NCI-H2081 (cell line): ENCODE measurements at regions not wholly inside any gene's neighbourhood (a gene's known extent, or its start where the extent isn't known, plus 50 kb on each side); places are given as distances from the start of the nearest gene placed in this dataset.
"Not testable (repeated sequence)": the region's sequence is repeated elsewhere in the genome, so short reads cannot be mapped to it uniquely, and the experiment has no call there.

ENCODE experiments used
- DNase-seq, 2 experiments: peaks; one replicate each; lab custom pipeline; 2025; lab: John Stamatoyannopoulos, UW

- DNase-seq, result no peak
These were observed 113.5 kb downstream of the TMEM30B start for GRCh38 chr14:61167642-61168041.

GRCh38 chr14:61160798-61161197 is 120.3 kb downstream of the TMEM30B start:
- no peak for DNase-seq

GRCh38 chr14:61154641-61155040 is 126.5 kb downstream of the TMEM30B start:
- no peak for DNase-seq

GRCh38 chr14:61153914-61154545 is 127.1 kb downstream of the TMEM30B start:
- DNase-seq, result no peak

GRCh38 chr14:61153431-61153830 is 127.7 kb downstream of the TMEM30B start:
- DNase-seq, result no peak

- no peak for DNase-seq
These were observed 128.2 kb downstream of the TMEM30B start for GRCh38 chr14:61152851-61153364.

GRCh38 chr14:61151251-61151650 is 129.9 kb downstream of the TMEM30B start:
- no peak for DNase-seq

GRCh38 chr14:61150851-61151250 is 130.3 kb downstream of the TMEM30B start:
- no peak for DNase-seq

GRCh38 chr14:61149896-61150295 is 131.2 kb downstream of the TMEM30B start:
- no peak for DNase-seq

GRCh38 chr14:61148742-61149350 is 132.3 kb downstream of the TMEM30B start:
- DNase-seq, result no peak

- DNase-seq, result no peak
These were observed 133.1 kb downstream of the TMEM30B start for GRCh38 chr14:61147831-61148549.

GRCh38 chr14:61147381-61147821 is 133.7 kb downstream of the TMEM30B start:
- no peak for DNase-seq

- DNase-seq, result no peak
These were observed 134.2 kb downstream of the TMEM30B start for GRCh38 chr14:61146899-61147298.

GRCh38 chr14:61145903-61146481 is 135.1 kb downstream of the TMEM30B start:
- DNase-seq, result peak; percentile 55 to 91

- no peak for DNase-seq
These were observed 135.9 kb downstream of the TMEM30B start for GRCh38 chr14:61145034-61145902.

- DNase-seq, result not testable (repeated sequence)
These were observed 136.8 kb downstream of the TMEM30B start for GRCh38 chr14:61144117-61145033.

- no peak for DNase-seq
These were observed 140.3 kb downstream of the TMEM30B start for GRCh38 chr14:61140872-61141271.

GRCh38 chr14:61140271-61140670 is 140.9 kb downstream of the TMEM30B start:
- no peak for DNase-seq

- no peak for DNase-seq
These were observed 142.0 kb downstream of the TMEM30B start for GRCh38 chr14:61139006-61139599.

- no peak for DNase-seq
These were observed 148.2 kb downstream of the TMEM30B start for GRCh38 chr14:61132894-61133293.
